GM18498 (cell line): ENCODE measurements at regions not wholly inside any gene's neighbourhood (a gene's known extent, or its start where the extent isn't known, plus 50 kb on each side); places are given as distances from the start of the nearest gene placed in this dataset.

Experiments used
- ATAC-seq: cut with Tn5 transposase; IDR thresholded peaks from one replicate; pipeline ENCODE4 v1.9.1; 2021; ENCODE audit warnings: mild to moderate bottlenecking, moderate library complexity; ENCODE audit not compliant: unreplicated experiment

- no peak for ATAC-seq
These were observed 97.3 kb upstream of the AGTR1 start for GRCh38 chr3:148600440-148600839.

GRCh38 chr3:148600902-148601765 lies 96.6 kb upstream of the AGTR1 start:
- ATAC-seq, result no peak

GRCh38 chr3:148601766-148602685 lies 95.7 kb upstream of the AGTR1 start:
- ATAC-seq, result no peak

- no peak for ATAC-seq
These were observed 93.2 kb upstream of the AGTR1 start for GRCh38 chr3:148604270-148605085.

- no peak for ATAC-seq
These were observed 92.2 kb upstream of the AGTR1 start for GRCh38 chr3:148605521-148605920.

- ATAC-seq, result no peak
These were observed 90.7 kb upstream of the AGTR1 start for GRCh38 chr3:148606979-148607378.

- ATAC-seq, result no peak
These were observed 90.2 kb upstream of the AGTR1 start for GRCh38 chr3:148607491-148607890.

- no peak for ATAC-seq
These were observed 85.4 kb upstream of the AGTR1 start for GRCh38 chr3:148612278-148612677.

GRCh38 chr3:148615382-148615781 lies 82.3 kb upstream of the AGTR1 start:
- ATAC-seq, result no peak

- no peak for ATAC-seq
These were observed 72.5 kb upstream of the AGTR1 start for GRCh38 chr3:148625095-148625736.

- no peak for ATAC-seq
These were observed 71.7 kb upstream of the AGTR1 start for GRCh38 chr3:148625991-148626390.

- no peak for ATAC-seq
These were observed 68.7 kb upstream of the AGTR1 start for GRCh38 chr3:148629006-148629405.

- no peak for ATAC-seq
These were observed 66.4 kb upstream of the AGTR1 start for GRCh38 chr3:148631124-148631903.

- ATAC-seq, result no peak
These were observed 56.0 kb upstream of the AGTR1 start for GRCh38 chr3:148641722-148642121.

- no peak for ATAC-seq
These were observed 55.5 kb upstream of the AGTR1 start for GRCh38 chr3:148642214-148642613.

GRCh38 chr3:148642616-148643015 lies 55.1 kb upstream of the AGTR1 start:
- no peak for ATAC-seq

- no peak for ATAC-seq
These were observed 54.3 kb upstream of the AGTR1 start for GRCh38 chr3:148643389-148643840.

GRCh38 chr3:148646126-148646665 lies 51.5 kb upstream of the AGTR1 start:
- no peak for ATAC-seq
